GM18870 (cell line): ENCODE measurements at regions not wholly inside any gene's neighbourhood (a gene's known extent, or its start where the extent isn't known, plus 50 kb on each side); places are given as distances from the start of the nearest gene placed in this dataset.
"Not testable (repeated sequence)": the region's sequence is repeated elsewhere in the genome, so short reads cannot be mapped to it uniquely, and the experiment has no call there.

Source experiments
- ATAC-seq: cut with Tn5 transposase; IDR thresholded peaks from one replicate; pipeline ENCODE4 v1.9.1; 2021; ENCODE audit warnings: moderate library complexity; ENCODE audit not compliant: unreplicated experiment

GRCh38 chr14:56419750-56420149 is 159.8 kb upstream of the TMEM260 start:
- no peak for ATAC-seq

- no peak for ATAC-seq
Observed at GRCh38 chr14:56422221-56422620, 157.4 kb upstream of the TMEM260 start.

GRCh38 chr14:56422703-56423213 is 156.8 kb upstream of the TMEM260 start:
- no peak for ATAC-seq

- ATAC-seq = no peak
Observed at GRCh38 chr14:56423544-56423943, 156.1 kb upstream of the TMEM260 start.

- no peak for ATAC-seq
Observed at GRCh38 chr14:56431013-56431412, 148.6 kb upstream of the TMEM260 start.

GRCh38 chr14:56449670-56450213 is 129.9 kb upstream of the TMEM260 start:
- ATAC-seq = no peak

GRCh38 chr14:56452940-56453339 is 126.7 kb upstream of the TMEM260 start:
- ATAC-seq = no peak

GRCh38 chr14:56454680-56455079 is 124.9 kb upstream of the TMEM260 start:
- not testable (repeated sequence) for ATAC-seq

- ATAC-seq = no peak
Observed at GRCh38 chr14:56460469-56460868, 119.1 kb upstream of the TMEM260 start.

- no peak for ATAC-seq
Observed at GRCh38 chr14:56461276-56462275, 118.0 kb upstream of the TMEM260 start.

- ATAC-seq = no peak
Observed at GRCh38 chr14:56463271-56463890, 116.2 kb upstream of the TMEM260 start.

- no peak for ATAC-seq
Observed at GRCh38 chr14:56471056-56471455, 108.5 kb upstream of the TMEM260 start.

GRCh38 chr14:56474419-56475022 is 105.1 kb upstream of the TMEM260 start:
- ATAC-seq = no peak

- ATAC-seq = no peak
Observed at GRCh38 chr14:56482310-56482911, 97.2 kb upstream of the TMEM260 start.

- ATAC-seq = no peak
Observed at GRCh38 chr14:56487090-56487667, 92.4 kb upstream of the TMEM260 start.

- ATAC-seq = no peak
Observed at GRCh38 chr14:56487761-56488160, 91.8 kb upstream of the TMEM260 start.

GRCh38 chr14:56488306-56488705 is 91.3 kb upstream of the TMEM260 start:
- ATAC-seq = no peak

GRCh38 chr14:56490379-56490778 is 89.2 kb upstream of the TMEM260 start:
- ATAC-seq = no peak

- ATAC-seq = no peak
Observed at GRCh38 chr14:56491299-56492285, 88.0 kb upstream of the TMEM260 start.
